ENCODE measurements at regions not wholly inside any gene's neighbourhood (a gene's known extent, or its start where the extent isn't known, plus 50 kb on each side); places are given as distances from the start of the nearest gene placed in this dataset.

- TF ChIP-seq CTCF (IDR thresholded peaks at IDR 0.05; ENCODE audit: poor library complexity) (peak; percentile 86), EZH2 (IDR thresholded peaks at IDR 0.05; ENCODE audit: borderline replicate concordance) (no peak)
Observed at GRCh38 chr13:48595431-48596429, 58.0 kb upstream of the CYSLTR2 start.
